T-helper 22 cell (primary cell): ENCODE measurements at regions not wholly inside any gene's neighbourhood (a gene's known extent, or its start where the extent isn't known, plus 50 kb on each side); places are given as distances from the start of the nearest gene placed in this dataset.
"Not testable (repeated sequence)": the region's sequence is repeated elsewhere in the genome, so short reads cannot be mapped to it uniquely, and the experiment has no call there.

Source experiments
- DNase-seq: peaks from one replicate; pipeline ENCODE4 v3.0.0-alpha.2; 2020; ENCODE audit warnings: low read depth

DNA sequence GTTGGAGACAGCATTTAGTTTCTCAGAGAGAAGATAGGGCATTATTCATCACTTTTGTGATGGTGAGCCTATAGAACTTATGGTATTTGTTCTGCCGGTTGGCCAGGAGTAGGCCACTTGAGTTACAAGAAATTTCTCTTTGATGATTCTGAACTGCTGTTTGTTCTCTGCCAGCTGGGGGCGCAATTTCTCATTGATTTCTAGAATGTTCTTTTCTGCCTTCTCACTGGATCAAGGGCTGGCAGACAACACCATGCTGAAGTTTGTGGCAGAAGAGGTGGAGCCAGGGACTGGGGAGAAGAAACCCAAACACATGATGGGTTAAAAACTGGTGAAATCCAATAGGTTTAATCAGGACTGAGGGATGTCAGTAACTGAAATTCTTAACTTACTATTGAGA is 360.6 kb downstream of the FAM72C start:
- DNase-seq: no peak

DNA sequence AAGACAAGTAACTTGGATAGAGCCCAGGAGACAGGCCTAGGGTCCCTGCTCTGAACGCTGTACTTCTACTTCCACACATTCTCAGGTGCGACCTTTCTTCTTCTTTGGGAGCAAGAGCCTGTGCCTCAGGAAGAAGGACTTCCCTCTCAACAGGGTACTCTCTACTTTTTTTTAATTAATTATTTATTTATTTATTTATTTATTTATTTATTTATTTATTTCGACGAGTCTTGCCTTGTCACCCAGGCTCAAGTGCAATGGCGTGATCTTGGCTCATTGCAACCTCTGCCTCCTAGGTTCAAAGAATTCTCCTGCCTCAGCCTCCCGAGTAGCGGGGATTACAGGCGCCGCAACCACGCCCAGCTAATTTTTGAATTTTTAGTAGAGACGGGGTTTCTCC is 361.6 kb downstream of the FAM72C start:
- DNase-seq: no peak

DNA sequence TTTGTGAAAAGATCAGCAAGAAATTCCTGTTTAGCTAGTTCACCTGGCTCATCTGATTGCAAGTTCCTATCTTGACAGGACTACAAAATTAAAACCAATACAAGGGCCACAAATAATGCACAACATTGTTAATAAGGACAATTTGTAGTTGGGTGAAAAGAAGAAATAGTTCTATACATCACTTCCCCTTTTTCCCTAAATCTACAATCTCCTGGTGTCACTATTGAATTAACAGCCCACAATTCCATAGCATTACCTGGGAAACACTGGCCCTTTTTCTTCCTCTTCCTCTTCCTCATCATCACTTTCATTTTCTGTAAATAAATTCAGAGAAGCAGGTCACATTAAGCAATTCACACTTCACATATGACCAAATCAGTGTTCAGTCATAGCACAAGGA is 366.9 kb downstream of the FAM72C start:
- no peak for DNase-seq

DNA sequence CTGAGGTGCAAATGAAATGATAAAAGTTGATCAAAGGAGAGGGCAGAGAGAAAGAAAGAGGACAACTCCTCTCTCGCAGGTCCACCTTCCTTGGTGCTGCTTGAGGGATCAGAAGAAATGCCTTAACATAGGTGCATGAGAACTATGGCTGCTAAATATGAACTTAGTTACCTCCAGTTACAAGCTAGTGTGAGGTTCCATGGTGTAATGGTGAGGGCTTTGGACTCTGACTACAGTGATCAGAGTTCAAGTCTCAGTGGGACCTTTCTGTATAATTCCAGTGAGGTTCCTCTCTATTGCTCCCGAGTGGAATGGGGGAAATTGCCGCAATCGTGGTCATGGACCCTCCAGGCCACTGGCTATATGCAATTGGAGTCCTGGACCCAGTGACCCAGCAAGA is 387.3 kb downstream of the FAM72C start:
- DNase-seq: no peak

DNA sequence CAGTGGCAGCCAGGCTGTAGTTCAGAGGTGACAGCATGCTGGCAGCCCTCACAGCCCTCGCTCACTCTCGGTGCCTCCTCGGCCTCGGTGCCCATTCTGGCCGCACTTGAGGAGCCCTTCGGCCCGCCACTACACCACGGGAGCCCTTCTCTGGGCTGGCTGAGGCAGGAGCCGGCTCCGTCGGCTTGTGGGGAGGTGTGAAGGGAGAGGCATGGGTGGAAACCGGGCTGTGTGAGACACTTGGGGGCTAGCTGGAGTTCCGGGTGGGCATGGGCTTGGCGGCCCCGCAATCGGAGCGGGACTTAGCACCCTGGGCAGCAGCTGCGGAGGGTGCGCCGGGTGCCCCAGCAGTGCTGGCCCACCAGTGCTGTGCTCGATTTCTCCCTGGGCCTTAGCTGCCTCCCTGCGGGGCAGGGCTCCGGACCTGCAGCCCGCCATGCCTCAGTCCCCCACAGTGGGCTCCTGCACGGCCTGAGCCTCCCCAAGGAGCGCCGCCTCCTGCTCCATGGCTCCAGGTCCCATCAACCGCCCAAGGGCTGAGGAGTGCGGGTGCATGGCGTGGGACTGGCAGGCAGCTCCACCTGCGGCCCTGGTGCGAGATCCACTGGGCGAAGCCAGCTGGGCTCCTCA is 396.8 kb downstream of the FAM72C start:
- no peak for DNase-seq

DNA sequence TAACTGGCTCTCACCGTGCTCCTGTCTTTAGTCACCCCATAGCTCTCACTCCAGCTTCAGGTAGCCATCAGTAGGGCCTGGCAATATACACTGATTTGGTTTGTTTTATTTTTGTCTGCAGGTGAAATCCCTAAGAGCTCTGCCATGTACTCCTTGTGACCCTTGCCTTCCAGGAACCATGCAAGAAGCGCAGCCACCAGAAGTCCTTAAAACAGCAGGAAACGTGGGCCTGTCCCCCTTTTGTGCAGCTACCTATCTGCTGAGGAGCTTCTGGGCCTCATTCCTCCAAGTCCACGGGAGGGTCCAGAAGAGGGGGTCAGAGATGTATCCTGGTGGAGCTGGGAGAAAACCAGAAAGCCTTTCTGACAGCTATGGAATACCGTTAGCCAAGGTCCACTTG is 399.1 kb downstream of the FAM72C start:
- DNase-seq: not testable (repeated sequence)

DNA sequence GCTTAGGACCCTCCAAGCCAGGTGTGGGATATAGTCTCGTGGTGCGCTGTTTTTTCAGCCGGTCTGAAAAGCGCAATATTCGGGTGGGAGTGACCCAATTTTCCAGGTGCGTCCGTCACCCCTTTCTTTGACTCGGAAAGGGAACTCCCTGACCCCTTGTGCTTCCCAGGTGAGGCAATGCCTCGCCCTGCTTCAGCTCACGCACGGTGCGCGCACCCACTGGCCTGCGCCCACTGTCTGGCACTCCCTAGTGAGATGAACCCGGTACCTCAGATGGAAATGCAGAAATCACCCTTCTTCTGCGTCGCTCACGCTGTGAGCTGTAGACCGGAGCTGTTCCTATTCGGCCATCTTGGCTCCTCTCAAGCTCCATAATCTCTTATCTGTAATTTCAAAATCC is 408.0 kb downstream of the FAM72C start:
- DNase-seq: not testable (repeated sequence)

DNA sequence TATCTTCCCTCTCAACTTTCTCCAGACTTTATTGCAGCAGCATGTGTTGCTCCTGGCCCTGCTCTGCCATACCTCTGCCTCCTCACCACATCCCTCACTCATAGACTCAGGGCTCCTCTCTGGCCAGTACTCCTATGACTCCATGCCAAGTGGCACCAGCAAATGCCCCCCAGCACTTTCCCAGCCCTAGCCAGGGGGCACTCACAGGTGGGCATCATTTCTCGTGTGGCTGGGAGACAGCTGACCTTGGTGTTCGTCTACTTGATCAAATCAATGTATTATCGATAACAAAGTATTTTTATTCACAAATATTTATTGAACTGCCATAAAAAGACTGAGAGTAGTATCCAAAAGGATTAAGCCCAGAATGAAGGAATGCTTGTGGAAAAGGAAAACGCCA is 418.2 kb downstream of the FAM72C start:
- no peak for DNase-seq

DNA sequence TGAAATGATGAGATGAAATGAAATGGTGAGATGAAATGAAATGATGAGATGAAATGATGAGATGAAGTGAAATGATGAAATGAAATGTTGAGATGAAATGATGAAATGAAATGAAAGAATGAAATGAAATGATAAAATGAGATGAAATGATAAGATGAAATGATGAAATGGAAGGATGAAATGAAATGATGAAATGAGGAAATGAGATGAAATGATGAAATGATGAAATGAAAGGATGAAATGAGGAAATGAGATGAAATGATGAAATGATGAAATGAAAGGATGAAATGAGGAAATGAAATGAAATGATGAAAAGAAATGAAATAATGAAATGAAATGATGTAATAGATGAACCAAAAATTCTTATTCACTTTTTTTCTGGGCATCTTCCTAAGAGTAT is 467.1 kb downstream of the FAM72C start:
- DNase-seq: not testable (repeated sequence)

DNA sequence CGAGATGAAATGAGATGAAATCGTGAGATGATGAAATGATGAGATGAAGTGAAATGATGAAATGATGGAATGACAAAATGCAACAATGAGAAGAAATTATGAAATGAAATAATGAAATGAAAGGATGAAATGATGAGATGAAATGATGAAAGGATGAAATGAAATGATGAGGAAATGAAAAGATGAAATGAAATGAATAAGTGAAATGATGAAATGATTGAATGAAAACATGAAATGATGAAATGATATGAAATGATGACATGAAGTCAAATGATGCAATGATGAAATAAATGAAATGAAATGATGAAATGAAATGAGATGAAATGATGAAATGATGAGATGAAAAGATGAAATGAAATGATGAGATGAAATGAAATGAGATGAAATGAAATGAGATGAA is 467.7 kb downstream of the FAM72C start:
- DNase-seq: not testable (repeated sequence)

DNA sequence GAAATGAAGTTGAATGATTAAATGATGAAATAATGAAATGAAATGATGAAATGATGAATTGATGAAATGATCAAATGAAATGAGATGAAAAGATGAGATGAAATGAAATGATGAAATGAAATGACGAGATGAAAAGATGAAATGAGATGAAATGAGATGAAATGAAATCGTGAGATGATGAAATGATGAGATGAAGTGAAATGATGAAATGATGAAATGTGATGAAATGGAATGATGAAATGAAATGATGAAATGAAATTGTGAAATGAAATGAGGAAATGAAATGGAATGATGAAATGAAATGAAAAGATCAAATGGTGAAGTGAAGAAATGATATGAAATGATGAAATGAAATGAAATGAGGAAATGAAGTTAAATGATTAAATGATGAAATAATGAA is 468.7 kb downstream of the FAM72C start:
- not testable (repeated sequence) for DNase-seq

DNA sequence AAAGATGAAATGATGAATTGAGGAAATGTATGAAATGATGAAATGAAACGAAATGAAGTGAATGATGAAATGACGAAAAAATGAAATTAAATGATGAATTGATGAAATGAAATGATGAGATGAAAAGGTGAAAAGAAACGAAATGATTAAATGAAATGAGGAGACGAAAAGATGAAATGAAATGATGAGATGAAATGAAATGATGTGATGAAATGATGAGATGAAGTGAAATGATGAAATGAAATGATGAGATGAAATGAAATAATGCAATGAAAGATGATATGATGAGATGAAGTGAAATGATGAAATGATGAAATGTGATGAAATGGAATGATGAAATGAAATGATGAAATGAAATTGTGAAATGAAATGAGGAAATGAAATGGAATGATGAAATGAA is 469.7 kb downstream of the FAM72C start:
- not testable (repeated sequence) for DNase-seq

DNA sequence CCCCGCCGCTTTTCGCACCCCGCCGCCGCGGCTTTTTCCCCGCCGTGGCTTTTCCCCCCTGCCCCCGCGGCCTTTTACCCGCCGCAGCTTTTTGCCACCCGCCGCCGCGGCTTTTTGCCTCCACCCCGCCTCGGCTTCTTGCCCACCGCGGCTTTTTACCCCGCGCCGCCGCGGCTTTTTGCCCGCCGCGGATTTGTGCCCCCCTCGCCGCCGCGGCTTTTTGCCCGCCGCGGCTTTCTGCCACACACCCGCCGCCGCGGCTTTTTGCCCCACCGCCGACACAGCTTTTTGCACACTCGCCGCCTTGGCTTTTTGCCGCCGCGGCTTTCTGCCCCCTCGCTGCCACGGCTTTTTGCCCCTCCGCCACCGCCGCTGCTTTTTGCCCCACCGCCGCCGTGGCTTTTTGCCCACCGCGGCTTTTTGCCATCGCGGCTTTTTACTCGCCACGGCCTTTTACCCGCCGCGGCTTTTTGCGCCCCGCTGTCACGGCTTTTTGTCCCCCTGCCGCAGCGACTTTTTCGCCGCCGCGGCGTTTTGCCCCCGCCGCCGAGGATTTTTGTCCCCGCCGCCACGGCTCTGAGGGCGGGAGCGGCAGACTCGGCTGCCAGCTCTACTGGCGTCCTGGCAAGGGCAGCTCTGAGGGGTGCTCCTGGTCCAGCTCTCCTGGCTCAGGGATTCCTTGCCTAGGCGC is 473.6 kb downstream of the FAM72C start:
- DNase-seq: not testable (repeated sequence)

DNA sequence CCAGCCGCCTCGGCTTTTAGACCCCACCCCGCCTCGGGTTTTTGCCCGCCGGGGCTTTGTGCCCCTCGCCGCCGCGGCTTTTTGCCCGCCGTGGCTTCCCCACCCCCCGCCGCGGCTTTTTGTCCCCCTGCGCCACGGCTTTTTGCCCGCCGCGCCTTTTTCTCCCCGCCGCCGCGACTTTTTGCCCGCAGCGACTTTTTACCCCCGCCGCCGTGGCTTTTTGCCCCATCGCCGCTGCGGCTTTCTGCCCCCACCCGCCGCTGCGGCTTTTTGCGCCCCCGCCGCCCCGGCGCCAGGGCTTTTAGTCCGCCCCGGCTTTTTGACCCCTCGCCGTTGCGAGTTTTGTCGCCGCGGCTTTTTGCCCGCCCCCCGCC is 474.4 kb downstream of the FAM72C start:
- DNase-seq: no peak

DNA sequence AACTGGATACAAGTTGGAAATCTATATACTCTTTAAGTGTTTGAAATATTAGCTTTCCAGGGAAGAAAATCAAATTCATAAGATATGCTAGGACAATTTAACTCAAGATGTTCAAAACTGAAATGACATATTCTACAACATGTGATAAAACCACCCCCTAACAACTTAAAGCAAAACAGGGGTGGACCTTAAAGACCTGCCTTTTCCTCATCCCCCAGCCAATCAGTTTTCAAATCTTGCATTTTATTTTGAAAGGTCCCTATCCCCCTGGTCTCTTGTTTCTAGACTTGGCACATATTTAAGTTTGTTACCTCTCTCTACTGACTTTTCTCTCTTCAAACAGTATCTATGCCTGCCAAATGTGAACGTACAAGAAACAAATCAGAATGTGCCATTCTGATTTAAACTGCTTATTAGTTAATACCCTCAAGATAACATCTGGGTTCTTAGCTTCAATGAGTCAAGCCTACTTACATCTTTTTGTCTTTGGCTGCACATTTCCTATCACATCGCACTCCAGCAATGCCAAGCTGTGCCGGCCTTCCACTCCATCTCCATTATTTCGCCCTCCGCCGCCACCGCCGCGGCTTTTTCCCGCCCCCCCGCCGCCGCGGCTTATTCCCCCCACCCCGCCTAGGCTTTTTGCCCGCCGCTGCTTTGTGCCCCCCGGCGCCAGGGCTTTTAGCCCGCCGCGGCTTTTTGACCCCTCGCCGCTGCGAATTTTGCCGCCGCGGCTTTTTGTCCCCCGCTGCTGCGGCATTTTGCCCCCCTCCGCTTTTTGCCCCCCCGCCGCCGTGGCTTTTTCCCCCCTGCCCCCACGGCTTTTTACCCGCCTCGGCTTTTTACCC is 475.0 kb downstream of the FAM72C start:
- not testable (repeated sequence) for DNase-seq
